GM23248 (cell line): ENCODE measurements at regions not wholly inside any gene's neighbourhood (a gene's known extent, or its start where the extent isn't known, plus 50 kb on each side); places are given as distances from the start of the nearest gene placed in this dataset.

Experiments used
- DNase-seq: peaks from one replicate; pipeline ENCODE4 v3.0.0-alpha.2; 2015
- H2AFZ ChIP-seq: fragments of 200-600 bp; sonication (generic); 2 replicates; pipeline ENCODE4 v1.6.1; 2016; ENCODE audit warnings: antibody characterized with exemption
- H3F3A ChIP-seq: fragments of 200-600 bp; sonication (generic); 2 replicates; pipeline ENCODE4 v1.6.1; 2016; ENCODE audit warnings: mild to moderate bottlenecking, antibody characterized with exemption, mixed run types; ENCODE audit not compliant: insufficient read depth
- H3K27ac ChIP-seq: fragments of 200-600 bp; sonication (generic); 2 replicates; pipeline ENCODE4 v1.5.1; 2016; ENCODE audit warnings: mild to moderate bottlenecking
- H3K27me3 ChIP-seq: fragments of 200-600 bp; sonication (generic); replicated peaks from 2 replicates; pipeline ENCODE4 v1.6.1; 2016; ENCODE audit warnings: mild to moderate bottlenecking; ENCODE audit not compliant: insufficient read depth
- H3K36me3 ChIP-seq: fragments of 200-600 bp; sonication (generic); 2 replicates; pipeline ENCODE4 v1.6.1; 2016; ENCODE audit warnings: low read depth, mild to moderate bottlenecking
- H3K4me1 ChIP-seq: fragments of 200-600 bp; sonication (generic); 2 replicates; pipeline ENCODE4 v1.6.1; 2016; ENCODE audit warnings: mild to moderate bottlenecking; ENCODE audit not compliant: insufficient read depth
- H3K4me2 ChIP-seq: fragments of 200-600 bp; sonication (generic); one replicate; pipeline ENCODE4 v1.6.1; 2016; ENCODE audit warnings: mild to moderate bottlenecking; ENCODE audit not compliant: unreplicated experiment
- H3K4me3 ChIP-seq: fragments of 200-600 bp; sonication (generic); 2 replicates; pipeline ENCODE4 v1.5.1; 2016; ENCODE audit warnings: mild to moderate bottlenecking
- H3K79me2 ChIP-seq: fragments of 200-600 bp; sonication (generic); 2 replicates; pipeline ENCODE4 v1.6.1; 2016; ENCODE audit warnings: mild to moderate bottlenecking; ENCODE audit not compliant: insufficient read depth
- H3K9ac ChIP-seq: fragments of 200-600 bp; sonication (generic); 2 replicates; pipeline ENCODE4 v1.6.1; 2016; ENCODE audit warnings: mild to moderate bottlenecking
- H3K9me2 ChIP-seq: fragments of 200-600 bp; sonication (generic); 2 replicates; pipeline ENCODE4 v1.6.1; 2016; ENCODE audit warnings: mixed run types, mild to moderate bottlenecking, moderate library complexity; ENCODE audit not compliant: insufficient read depth
- H3K9me3 ChIP-seq: fragments of 200-600 bp; sonication (generic); one replicate; pipeline ENCODE4 v1.6.1; 2017; ENCODE audit warnings: low read depth
- H4K20me1 ChIP-seq: fragments of 200-600 bp; sonication (generic); 2 replicates; pipeline ENCODE4 v1.6.0; 2016; ENCODE audit not compliant: insufficient read depth
- EZH2 ChIP-seq: fragments of 200-600 bp; sonication (generic); IDR thresholded peaks from 2 replicates; pipeline ENCODE4 v1.6.1; 2018; ENCODE audit warnings: antibody characterized with exemption, mild to moderate bottlenecking; ENCODE audit not compliant: insufficient read depth, poor library complexity, severe bottlenecking
- EZH2phosphoT487 ChIP-seq: fragments of 200-600 bp; sonication (generic); IDR thresholded peaks from 2 replicates; pipeline ENCODE4 v1.6.1; 2018; ENCODE audit warnings: antibody characterized with exemption, moderate library complexity, mild to moderate bottlenecking, low read depth; ENCODE audit not compliant: insufficient read depth
- WGBS, 2 experiments: methylation state at CpG; one replicate each; pipeline ENCODE4 v1.1.6; 2015 to 2017; ENCODE audit warnings: low lambda C conversion rate in 2 of 2, low coverage in 1 of 2; ENCODE audit errors: missing lambda C conversion rate in 2 of 2; 5-methylcytosine and 5-hydroxymethylcytosine counted together
- in situ Hi-C: fragments of 300-500 bp; cut with MboI; formaldehyde crosslinking; loops from 2 replicates; pipeline ENCODE4 v1.15.0; 2020

DNA sequence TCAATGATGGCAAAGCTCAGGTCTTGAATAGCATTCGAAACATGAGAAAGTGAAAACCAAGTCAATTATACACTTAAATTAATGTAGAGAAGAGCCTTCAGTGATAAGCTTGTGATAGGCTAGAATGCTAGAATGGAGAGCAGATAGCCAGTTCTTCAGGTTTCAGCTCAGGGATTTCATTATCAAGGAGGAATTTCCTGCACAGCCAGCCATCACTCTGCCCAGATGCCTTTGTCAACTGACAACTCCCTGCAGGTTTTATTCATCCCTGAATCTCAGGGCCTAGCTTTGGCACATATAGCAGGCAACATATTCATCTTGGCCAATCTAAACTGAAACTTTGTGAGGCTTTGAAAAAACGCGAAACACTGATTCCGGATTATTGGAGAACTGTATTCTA lies 199.3 kb upstream of the CDH6 start:
- no peaks in the 10 kb centered on the region for H4K20me1 ChIP-seq
- H3K4me3 ChIP-seq, result no peak overlapping the region
- in situ Hi-C loops, result no loop called here
- TF ChIP-seq EZH2 (no peak), EZH2phosphoT487 (no peak)
- H3K79me2 ChIP-seq, result no peaks in the 10 kb centered on the region
- H3K4me1 ChIP-seq, result no peaks in the 10 kb centered on the region
- H3K27ac ChIP-seq, result no peak overlapping the region
- no peaks in the 10 kb centered on the region for H3K9me3 ChIP-seq
- 57 to 61% methylated on average over 4 of the region's 4 CpGs for WGBS, 2 experiments
- no peak overlapping the region for H2AFZ ChIP-seq
- no peaks in the 10 kb centered on the region for H3K9me2 ChIP-seq
- H3K4me2 ChIP-seq, result no peak overlapping the region
- no peaks in the 10 kb centered on the region for H3K36me3 ChIP-seq
- DNase-seq, result no peak
- no peaks in the 10 kb centered on the region for H3K27me3 ChIP-seq
- no peak overlapping the region for H3K9ac ChIP-seq
- no peaks in the 10 kb centered on the region for H3F3A ChIP-seq

DNA sequence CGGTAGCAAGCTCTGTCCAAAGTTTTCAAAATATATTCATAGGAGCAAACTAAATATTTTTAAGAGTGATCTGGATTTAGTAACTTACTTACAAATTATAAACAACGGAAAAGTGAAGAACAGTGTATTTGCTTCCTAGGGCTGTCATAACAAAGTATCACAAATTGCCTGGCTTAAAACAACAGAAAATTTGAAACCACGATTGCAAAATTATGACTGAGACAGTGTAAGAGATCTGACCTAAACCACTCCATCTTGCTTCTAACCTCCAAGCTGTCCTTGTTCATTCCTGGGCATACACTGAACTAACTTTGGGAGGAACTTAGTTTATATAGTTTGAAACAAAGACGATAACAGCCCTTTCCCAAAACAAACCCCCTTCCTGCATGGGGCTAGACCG lies 202.0 kb upstream of the CDH6 start:
- Histone ChIP-seq H3K79me2 (no peaks in the 10 kb centered on the region), H4K20me1 (no peaks in the 10 kb centered on the region), H3K4me1 (no peaks in the 10 kb centered on the region), H3K27ac (no peak overlapping the region), H3F3A (no peaks in the 10 kb centered on the region), H2AFZ (no peak overlapping the region), H3K4me3 (no peak overlapping the region), H3K4me2 (no peak overlapping the region), H3K9me3 (no peaks in the 10 kb centered on the region), H3K9ac (no peak overlapping the region), H3K9me2 (no peaks in the 10 kb centered on the region), H3K36me3 (no peaks in the 10 kb centered on the region), H3K27me3 (no peaks in the 10 kb centered on the region)
- WGBS, 2 experiments, result 18 to 21% methylated on average over 5 of the region's 5 CpGs
- in situ Hi-C loops, result no loop called here
- DNase-seq, result no peak
- TF ChIP-seq EZH2phosphoT487, result no peak
- no peak for TF ChIP-seq EZH2

DNA sequence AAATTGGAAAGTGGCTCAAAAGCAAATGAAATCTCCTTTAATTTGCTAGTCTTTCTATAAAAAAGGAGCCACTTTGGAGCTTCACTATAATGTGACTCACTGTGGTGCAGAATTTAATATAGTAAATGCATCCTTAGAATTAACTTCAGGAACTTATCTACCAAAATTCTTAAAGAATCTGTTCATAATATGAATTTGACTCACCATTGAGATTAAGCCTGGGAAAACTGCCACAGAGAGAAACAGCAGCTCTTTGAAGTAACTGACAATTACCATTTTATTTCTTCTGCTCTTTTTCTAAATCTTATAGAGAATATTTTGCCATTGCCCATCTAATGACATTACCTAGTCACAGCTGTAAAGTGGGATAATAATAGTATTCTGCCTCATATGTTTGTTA lies 211.9 kb upstream of the CDH6 start:
- Histone ChIP-seq H3K4me1 (no peaks in the 10 kb centered on the region), H3K27me3 (no peaks in the 10 kb centered on the region; the same call in 1 of the 2 replicates), H3K27ac (no peak overlapping the region), H3K79me2 (no peaks in the 10 kb centered on the region), H4K20me1 (no peaks in the 10 kb centered on the region), H2AFZ (no peak overlapping the region), H3K9me2 (no peaks in the 10 kb centered on the region), H3K4me2 (no peak overlapping the region), H3F3A (no peaks in the 10 kb centered on the region), H3K36me3 (no peaks in the 10 kb centered on the region), H3K9ac (no peak overlapping the region), H3K9me3 (no peaks in the 10 kb centered on the region), H3K4me3 (no peak overlapping the region)
- peak; percentile 14 for DNase-seq
- TF ChIP-seq EZH2, result no peak
- TF ChIP-seq EZH2phosphoT487, result no peak
- in situ Hi-C loops, result no loop called here

DNA sequence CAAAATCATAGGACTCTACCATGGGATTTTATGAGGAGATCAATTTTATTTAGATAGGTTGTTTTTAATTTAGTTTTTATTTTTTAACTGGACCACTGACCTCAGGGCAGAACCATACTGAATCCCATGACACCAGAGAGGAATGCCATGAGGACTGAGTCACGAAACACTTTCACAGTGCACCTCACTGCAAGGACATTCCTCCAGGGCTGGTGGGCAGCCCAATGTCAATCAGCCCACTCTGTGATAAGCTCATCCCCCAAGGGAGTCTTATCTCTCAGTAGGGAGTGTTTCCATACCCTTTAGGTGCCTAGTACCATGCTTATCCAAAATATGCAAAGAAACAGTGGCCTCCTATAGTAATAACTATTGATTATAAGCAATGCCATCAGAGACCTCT lies 224.5 kb upstream of the CDH6 start:
- H3F3A ChIP-seq, result no peaks in the 10 kb centered on the region
- H2AFZ ChIP-seq, result no peak overlapping the region
- H3K4me2 ChIP-seq, result no peak overlapping the region
- no peak overlapping the region for H3K4me3 ChIP-seq
- no peaks in the 10 kb centered on the region for H3K79me2 ChIP-seq
- no peak overlapping the region for H3K9ac ChIP-seq
- H4K20me1 ChIP-seq, result no peaks in the 10 kb centered on the region
- in situ Hi-C loops, result no loop called here
- no peaks in the 10 kb centered on the region for H3K36me3 ChIP-seq
- no peak overlapping the region for H3K27ac ChIP-seq
- H3K4me1 ChIP-seq, result no peaks in the 10 kb centered on the region
- no peaks in the 10 kb centered on the region for H3K9me3 ChIP-seq
- H3K9me2 ChIP-seq, result no peaks in the 10 kb centered on the region
- 11 to 13% methylated on average over 1 of the region's 1 CpG for WGBS, 2 experiments
- no peak for TF ChIP-seq EZH2
- TF ChIP-seq EZH2phosphoT487, result no peak
- DNase-seq, result peak; percentile 5
- no peaks in the 10 kb centered on the region for H3K27me3 ChIP-seq

DNA sequence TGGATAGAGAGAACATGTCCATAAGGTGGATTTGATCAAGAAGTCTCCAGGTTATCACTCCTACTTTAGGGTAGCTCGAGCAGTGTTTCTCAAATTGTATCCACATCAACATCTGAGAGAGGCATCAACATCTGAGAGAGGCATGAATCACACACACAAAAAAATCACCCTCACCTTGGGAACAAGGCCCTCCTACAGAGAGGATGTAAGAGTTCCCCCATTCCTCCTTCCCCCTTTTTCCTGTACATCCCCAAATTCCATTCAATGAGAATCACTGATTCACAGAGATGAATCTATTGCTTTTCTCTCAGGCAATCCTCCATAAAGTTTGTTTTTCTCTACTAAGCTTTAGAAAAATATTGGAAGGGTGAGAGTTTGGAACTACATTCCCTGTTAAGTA lies 233.4 kb upstream of the CDH6 start:
- no peaks in the 10 kb centered on the region for H3K27me3 ChIP-seq
- H3K9me3 ChIP-seq, result no peaks in the 10 kb centered on the region
- in situ Hi-C loops, result no loop called here
- H3K4me1 ChIP-seq, result no peaks in the 10 kb centered on the region
- H3F3A ChIP-seq, result no peaks in the 10 kb centered on the region
- no peak overlapping the region for H3K9ac ChIP-seq
- H4K20me1 ChIP-seq, result no peaks in the 10 kb centered on the region
- H2AFZ ChIP-seq, result no peak overlapping the region
- no peak overlapping the region for H3K4me2 ChIP-seq
- no peak overlapping the region for H3K4me3 ChIP-seq
- no peak for TF ChIP-seq EZH2phosphoT487
- TF ChIP-seq EZH2, result no peak
- no peaks in the 10 kb centered on the region for H3K79me2 ChIP-seq
- H3K9me2 ChIP-seq, result no peaks in the 10 kb centered on the region
- H3K36me3 ChIP-seq, result no peaks in the 10 kb centered on the region
- WGBS, 2 experiments, result 48 to 63% methylated on average over 1 of the region's 1 CpG
- no peak for DNase-seq
- H3K27ac ChIP-seq, result no peak overlapping the region
